Glutamatergic neuron (in vitro differentiated cells): ENCODE measurements at regions not wholly inside any gene's neighbourhood (a gene's known extent, or its start where the extent isn't known, plus 50 kb on each side); places are given as distances from the start of the nearest gene placed in this dataset.
"Not testable (repeated sequence)": the region's sequence is repeated elsewhere in the genome, so short reads cannot be mapped to it uniquely, and the experiment has no call there.

Experiments used
- DNase-seq: peaks from one replicate; pipeline ENCODE4 v3.0.0; 2022
- H3K27ac Mint-ChIP-seq: one replicate; pipeline ENCODE4 v1.8.0; 2020; ENCODE audit warnings: mild to moderate bottlenecking, mixed read lengths, inconsistent platforms; ENCODE audit not compliant: unreplicated experiment
- H3K27me3 Mint-ChIP-seq: one replicate; pipeline ENCODE4 v1.8.0; 2020; ENCODE audit warnings: mild to moderate bottlenecking, moderate library complexity, mixed read lengths, inconsistent platforms; ENCODE audit not compliant: unreplicated experiment
- H3K36me3 Mint-ChIP-seq: one replicate; pipeline ENCODE4 v1.8.0; 2020; ENCODE audit warnings: mild to moderate bottlenecking, mixed read lengths, inconsistent platforms; ENCODE audit not compliant: unreplicated experiment
- H3K4me1 Mint-ChIP-seq: one replicate; pipeline ENCODE4 v1.8.0; 2020; ENCODE audit warnings: mild to moderate bottlenecking, low read depth, mixed read lengths, inconsistent platforms; ENCODE audit not compliant: unreplicated experiment
- H3K4me3 Mint-ChIP-seq: one replicate; pipeline ENCODE4 v1.8.0; 2020; ENCODE audit warnings: mild to moderate bottlenecking, mixed read lengths, inconsistent platforms; ENCODE audit not compliant: unreplicated experiment
- H3K9me3 Mint-ChIP-seq: one replicate; pipeline ENCODE4 v1.8.0; 2020; ENCODE audit warnings: mild to moderate bottlenecking, moderate library complexity, mixed read lengths, inconsistent platforms; ENCODE audit not compliant: unreplicated experiment
- CTCF ChIP-seq: fragments of 200-600 bp; sonication (generic); IDR thresholded peaks from one replicate; pipeline ENCODE4 v1.5.0; 2021; ENCODE audit not compliant: partially characterized antibody, unreplicated experiment

GRCh38 chr2:192700934-192701333 lies 506.2 kb upstream of the TMEFF2 start:
- Mint-ChIP-seq H3K9me3 (no peaks in the 10 kb centered on the region), H3K4me3 (no peak overlapping the region), H3K4me1 (no peaks in the 10 kb centered on the region), H3K36me3 (no peaks in the 10 kb centered on the region), H3K27me3 (no peaks in the 10 kb centered on the region), H3K27ac (no peak overlapping the region)
- TF ChIP-seq CTCF, result no peak
- no peak for DNase-seq

- H3K36me3 Mint-ChIP-seq, result no peaks in the 10 kb centered on the region
- H3K27ac Mint-ChIP-seq, result no peak overlapping the region
- H3K4me1 Mint-ChIP-seq, result no peaks in the 10 kb centered on the region
- no peak for TF ChIP-seq CTCF
- DNase-seq, result no peak
- no peaks in the 10 kb centered on the region for H3K27me3 Mint-ChIP-seq
- H3K9me3 Mint-ChIP-seq, result no peaks in the 10 kb centered on the region
- H3K4me3 Mint-ChIP-seq, result no peak overlapping the region
Observed at GRCh38 chr2:192697880-192698279, 503.1 kb upstream of the TMEFF2 start.

GRCh38 chr2:192696857-192697256 lies 502.1 kb upstream of the TMEFF2 start:
- Mint-ChIP-seq H3K4me1 (no peaks in the 10 kb centered on the region), H3K4me3 (no peak overlapping the region), H3K27me3 (no peaks in the 10 kb centered on the region), H3K27ac (no peak overlapping the region), H3K9me3 (no peaks in the 10 kb centered on the region), H3K36me3 (no peaks in the 10 kb centered on the region)
- TF ChIP-seq CTCF, result no peak
- no peak for DNase-seq

GRCh38 chr2:192687015-192687414 lies 492.3 kb upstream of the TMEFF2 start:
- Mint-ChIP-seq H3K27ac (no peak overlapping the region), H3K27me3 (peaks cover 3% of the 10 kb centered on the region), H3K4me3 (no peak overlapping the region), H3K36me3 (no peaks in the 10 kb centered on the region), H3K4me1 (no peaks in the 10 kb centered on the region), H3K9me3 (no peaks in the 10 kb centered on the region)
- DNase-seq, result no peak
- no peak for TF ChIP-seq CTCF

- H3K27me3 Mint-ChIP-seq, H3K4me3 Mint-ChIP-seq, H3K36me3 Mint-ChIP-seq, DNase-seq, H3K27ac Mint-ChIP-seq, H3K9me3 Mint-ChIP-seq, H3K4me1 Mint-ChIP-seq: not testable (repeated sequence)
Observed at GRCh38 chr2:192682511-192682910, 487.8 kb upstream of the TMEFF2 start.

GRCh38 chr2:192675681-192676080 lies 480.9 kb upstream of the TMEFF2 start:
- no peak overlapping the region for H3K27ac Mint-ChIP-seq
- no peaks in the 10 kb centered on the region for H3K36me3 Mint-ChIP-seq
- no peak for TF ChIP-seq CTCF
- H3K27me3 Mint-ChIP-seq, result peaks cover 3% of the 10 kb centered on the region
- no peak for DNase-seq
- H3K4me1 Mint-ChIP-seq, result peaks cover 11% of the 10 kb centered on the region
- H3K9me3 Mint-ChIP-seq, result peaks cover 6% of the 10 kb centered on the region
- H3K4me3 Mint-ChIP-seq, result no peak overlapping the region
